Vagina (tissue), 2 donors: ENCODE measurements at regions not wholly inside any gene's neighbourhood (a gene's known extent, or its start where the extent isn't known, plus 50 kb on each side); places are given as distances from the start of the nearest gene placed in this dataset.

Source experiments
- DNase-seq, 2 donors: peaks; one replicate each; pipeline ENCODE4 v3.0.0-alpha.2; 2017; ENCODE audit errors: extremely low spot score in 2 of 2
- H3K27ac ChIP-seq: fragments of 200-600 bp; sonication (generic); one replicate; pipeline ENCODE4 v1.5.1; 2019
- H3K27me3 ChIP-seq: fragments of 200-600 bp; sonication (generic); one replicate; pipeline ENCODE4 v1.5.1; 2019
- H3K36me3 ChIP-seq, 2 donors: fragments of 200-600 bp; sonication (generic); one replicate each; pipeline ENCODE4 v1.5.1; 2017 to 2019
- H3K4me1 ChIP-seq: fragments of 200-600 bp; sonication (generic); one replicate; pipeline ENCODE4 v1.5.1; 2019
- H3K4me3 ChIP-seq, 2 donors: fragments of 200-600 bp; sonication (generic); 1 replicate in 1 of 2; 2 replicates in 1 of 2; pipeline ENCODE4 v1.5.1; 2016 to 2019
- H3K9me3 ChIP-seq: fragments of 200-600 bp; sonication (generic); one replicate; pipeline ENCODE4 v1.5.1; 2019
- CTCF ChIP-seq, 3 experiments: fragments of 450-650 bp in 2 of 3; fragments of 200-600 bp in 1 of 3; sonication (generic) in 1 of 3; IDR thresholded peaks; one replicate each; pipeline ENCODE4 v1.5.1; 2017 to 2019; ENCODE audit warnings: antibody characterized with exemption in 3 of 3, mild to moderate bottlenecking in 2 of 3, moderate library complexity in 2 of 3
- POLR2A ChIP-seq, 2 donors: fragments of 450-650 bp; IDR thresholded peaks; one replicate each; pipeline ENCODE4 v1.6.1; 2017; ENCODE audit warnings: antibody characterized with exemption in 2 of 2, mild to moderate bottlenecking in 2 of 2, moderate library complexity in 2 of 2
- POLR2AphosphoS5 ChIP-seq, 2 donors: sonication (generic); formaldehyde crosslinking; IDR thresholded peaks; one replicate each; pipeline ENCODE4 v1.9.0; 2017; ENCODE audit warnings: antibody characterized with exemption in 2 of 2, mild to moderate bottlenecking in 2 of 2, low read depth in 1 of 2; ENCODE audit not compliant: insufficient read depth in 1 of 2
- intact Hi-C: fragments of 100-400 bp; cut with DNase I; formaldehyde crosslinking; loops from one replicate; pipeline ENCODE4 v1.15.1; 2023

DNA sequence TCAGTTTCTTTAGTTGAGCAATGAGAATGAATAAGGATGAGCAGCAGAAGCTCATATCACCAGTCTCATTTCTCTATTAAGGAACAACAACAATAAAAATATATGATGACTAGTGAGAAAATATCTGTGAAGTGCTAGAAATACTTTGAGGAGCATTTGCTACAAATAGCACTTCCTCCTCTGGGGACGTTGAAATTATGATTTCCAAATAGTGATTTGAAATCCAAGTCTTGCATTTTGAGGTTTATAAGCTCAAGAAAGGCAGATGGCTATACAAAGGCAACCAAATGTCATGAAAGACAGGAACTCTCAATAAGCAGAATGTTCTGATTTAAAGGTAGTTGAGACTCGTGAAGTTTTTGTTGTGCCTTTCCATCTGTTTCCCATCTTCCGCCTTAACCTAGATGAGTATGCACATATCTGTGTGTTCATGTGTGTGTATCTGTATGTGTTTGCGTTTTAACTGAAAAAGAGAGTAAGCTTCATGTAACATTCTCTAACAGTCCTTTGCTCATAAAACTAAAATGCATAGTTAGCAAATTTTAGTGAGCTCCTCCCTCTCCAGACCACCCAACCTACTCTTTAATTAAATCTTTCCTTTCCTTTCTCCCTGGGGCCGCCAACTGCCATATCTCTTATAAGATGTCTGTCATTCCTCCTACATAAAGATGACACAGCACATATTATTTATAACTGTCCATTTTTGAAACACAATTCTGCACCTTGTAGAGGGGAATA lies 222.6 kb upstream of the RASGEF1B start:
- no peak overlapping the region for H3K27ac ChIP-seq
- no peak for TF ChIP-seq POLR2A (IDR thresholded peaks at IDR 0.05)
- TF ChIP-seq CTCF (IDR thresholded peaks at IDR 0.05), result no peak
- TF ChIP-seq POLR2AphosphoS5 (IDR thresholded peaks at IDR 0.05; ENCODE audit: insufficient read depth in 1 of 2, low read depth in 1 of 2), result no peak
- no peaks in the 10 kb centered on the region for H3K9me3 ChIP-seq
- no peaks in the 10 kb centered on the region for H3K4me1 ChIP-seq
- H3K27me3 ChIP-seq, result no peaks in the 10 kb centered on the region
- DNase-seq, result no peak
- intact Hi-C loops, result no loop called here
- no peaks in the 10 kb centered on the region for H3K36me3 ChIP-seq
- no peak overlapping the region for H3K4me3 ChIP-seq

- no peak overlapping the region for H3K4me3 ChIP-seq
- no peak for DNase-seq
- TF ChIP-seq CTCF (IDR thresholded peaks at IDR 0.05), result no peak
- no peak for TF ChIP-seq POLR2AphosphoS5 (IDR thresholded peaks at IDR 0.05; ENCODE audit: insufficient read depth in 1 of 2, low read depth in 1 of 2)
- TF ChIP-seq POLR2A (IDR thresholded peaks at IDR 0.05), result no peak
- no peaks in the 10 kb centered on the region for H3K4me1 ChIP-seq
- intact Hi-C loops, result no loop called here
- H3K27me3 ChIP-seq, result no peaks in the 10 kb centered on the region
- no peaks in the 10 kb centered on the region for H3K36me3 ChIP-seq
- H3K9me3 ChIP-seq, result no peaks in the 10 kb centered on the region
- H3K27ac ChIP-seq, result no peak overlapping the region
Measured at GRCh38 chr4:81690871-81691270, 219.2 kb upstream of the RASGEF1B start.

- Histone ChIP-seq H3K9me3 (no peaks in the 10 kb centered on the region), H3K36me3 (no peaks in the 10 kb centered on the region), H3K4me3 (no peak overlapping the region), H3K4me1 (no peaks in the 10 kb centered on the region), H3K27me3 (no peaks in the 10 kb centered on the region), H3K27ac (no peak overlapping the region)
- TF ChIP-seq POLR2AphosphoS5 (IDR thresholded peaks at IDR 0.05; ENCODE audit: insufficient read depth in 1 of 2, low read depth in 1 of 2) (no peak), POLR2A (IDR thresholded peaks at IDR 0.05) (no peak), CTCF (IDR thresholded peaks at IDR 0.05) (no peak)
- DNase-seq, result no peak
- intact Hi-C loops, result no loop called here
Measured at GRCh38 chr4:81688085-81688484, 216.4 kb upstream of the RASGEF1B start.

- H3K27me3 ChIP-seq, result no peaks in the 10 kb centered on the region
- no peaks in the 10 kb centered on the region for H3K9me3 ChIP-seq
- no peaks in the 10 kb centered on the region for H3K36me3 ChIP-seq
- intact Hi-C loops, result no loop called here
- TF ChIP-seq POLR2A (IDR thresholded peaks at IDR 0.05), result no peak
- no peak for TF ChIP-seq CTCF (IDR thresholded peaks at IDR 0.05)
- no peak for TF ChIP-seq POLR2AphosphoS5 (IDR thresholded peaks at IDR 0.05; ENCODE audit: insufficient read depth in 1 of 2, low read depth in 1 of 2)
- no peak for DNase-seq
- no peaks in the 10 kb centered on the region for H3K4me1 ChIP-seq
- H3K27ac ChIP-seq, result no peak overlapping the region
- H3K4me3 ChIP-seq, result no peak overlapping the region
Measured at GRCh38 chr4:81687471-81687870, 215.8 kb upstream of the RASGEF1B start.

GRCh38 chr4:81685104-81685503 lies 213.4 kb upstream of the RASGEF1B start:
- Histone ChIP-seq H3K4me3 (no peak overlapping the region), H3K27me3 (no peaks in the 10 kb centered on the region), H3K4me1 (no peaks in the 10 kb centered on the region), H3K9me3 (no peaks in the 10 kb centered on the region), H3K36me3 (no peaks in the 10 kb centered on the region), H3K27ac (no peak overlapping the region)
- TF ChIP-seq POLR2AphosphoS5 (IDR thresholded peaks at IDR 0.05; ENCODE audit: insufficient read depth in 1 of 2, low read depth in 1 of 2) (no peak), CTCF (IDR thresholded peaks at IDR 0.05) (no peak), POLR2A (IDR thresholded peaks at IDR 0.05) (no peak)
- intact Hi-C loops, result no loop called here
- DNase-seq, result no peak
